IMR-90 (cell line): ENCODE measurements at regions not wholly inside any gene's neighbourhood (a gene's known extent, or its start where the extent isn't known, plus 50 kb on each side); places are given as distances from the start of the nearest gene placed in this dataset.

Source experiments
- ATAC-seq: fragments of 200-7000 bp; cut with Tn5 transposase; 2 replicates; pipeline ENCODE4 v1.9.1; 2020; ENCODE audit warnings: low read depth, mild to moderate bottlenecking, moderate library complexity
- BruUV-seq: library from RNA; stranded (reverse); fragments of 400-500 nt; replicated peaks from 2 replicates; lab custom pipeline; 2021; lab: Mats Ljungman, UMichigan
- CTCF ChIA-PET: fragments of 300-600 bp; formaldehyde crosslinking; extraction: SDS; loops from one replicate; lab custom pipeline; 2021; ENCODE audit warnings: antibody characterized with exemption; lab: Yijun Ruan, JAX
- POLR2A ChIA-PET: fragments of 300-600 bp; sonication (Branson Sonifier 250); formaldehyde crosslinking; loops from one replicate; lab custom pipeline; 2022; ENCODE audit warnings: antibody characterized with exemption; ENCODE audit not compliant: unreplicated experiment; lab: Charles Lee
- DNase-seq: peaks from one replicate; pipeline ENCODE4 v3.0.0; 2013
- H2AFZ ChIP-seq: replicated peaks from 2 replicates; pipeline ENCODE3; 2013; ENCODE audit warnings: low read length, mild to moderate bottlenecking; ENCODE audit not compliant: poor library complexity
- H2AK5ac ChIP-seq: 2 replicates; pipeline ENCODE4 v1.6.1; 2013; ENCODE audit warnings: low read depth, low read length, inconsistent platforms
- H2AK9ac ChIP-seq: replicated peaks from 2 replicates; pipeline ENCODE3; 2013; ENCODE audit warnings: mild to moderate bottlenecking, low read depth, low read length, moderate library complexity; ENCODE audit not compliant: poor library complexity
- H2BK120ac ChIP-seq: 2 replicates; pipeline ENCODE4 v1.6.1; 2013; ENCODE audit warnings: low read depth, low read length, inconsistent platforms
- H2BK15ac ChIP-seq: 3 replicates; pipeline ENCODE4 v1.6.1; 2013; ENCODE audit warnings: low read depth, low read length, inconsistent platforms
- H2BK20ac ChIP-seq: 2 replicates; pipeline ENCODE4 v1.6.1; 2013; ENCODE audit warnings: low read depth, mild to moderate bottlenecking, inconsistent platforms, low read length, moderate library complexity
- H2BK5ac ChIP-seq: 2 replicates; pipeline ENCODE4 v1.6.1; 2013; ENCODE audit warnings: mild to moderate bottlenecking, low read depth, low read length, inconsistent platforms; ENCODE audit not compliant: poor library complexity, severe bottlenecking
- H3K14ac ChIP-seq: replicated peaks from 2 replicates; pipeline ENCODE4 v1.6.1; 2013; ENCODE audit warnings: low read depth, low read length, inconsistent platforms
- H3K18ac ChIP-seq: 2 replicates; pipeline ENCODE4 v1.6.1; 2013; ENCODE audit warnings: low read depth, low read length, control low read depth
- H3K23ac ChIP-seq: 2 replicates; pipeline ENCODE4 v1.6.1; 2013; ENCODE audit warnings: low read depth, low read length, inconsistent platforms
- H3K27ac ChIP-seq: 2 replicates; pipeline ENCODE4 v1.5.1; 2013; ENCODE audit warnings: mild to moderate bottlenecking, control low read depth, low read length; ENCODE audit not compliant: insufficient read depth
- H3K27me3 ChIP-seq: 2 replicates; pipeline ENCODE4 v1.6.1; 2013; ENCODE audit warnings: low read length; ENCODE audit not compliant: control insufficient read depth, insufficient read depth
- H3K36me3 ChIP-seq: 2 replicates; pipeline ENCODE4 v1.6.1; 2013; ENCODE audit warnings: low read length, mixed read lengths; ENCODE audit not compliant: control insufficient read depth, insufficient read depth
- H3K4ac ChIP-seq: 2 replicates; pipeline ENCODE4 v1.6.1; 2013; ENCODE audit warnings: low read depth, low read length, inconsistent platforms
- H3K4me1 ChIP-seq: 2 replicates; pipeline ENCODE4 v1.6.1; 2013; ENCODE audit warnings: low read length, mixed read lengths; ENCODE audit not compliant: control insufficient read depth, insufficient read depth
- H3K4me2 ChIP-seq: 2 replicates; pipeline ENCODE4 v1.6.1; 2013; ENCODE audit warnings: low read depth, mild to moderate bottlenecking, control low read depth, low read length, moderate library complexity
- H3K4me3 ChIP-seq: 2 replicates; pipeline ENCODE4 v1.5.1; 2013; ENCODE audit warnings: low read depth, mild to moderate bottlenecking, control low read depth, low read length, moderate library complexity; ENCODE audit not compliant: insufficient read depth
- H3K56ac ChIP-seq: 2 replicates; pipeline ENCODE4 v1.6.1; 2013; ENCODE audit warnings: low read length, inconsistent platforms; ENCODE audit not compliant: insufficient read depth; ENCODE audit errors: extremely low read depth
- H3K79me1 ChIP-seq, 2 experiments: 2 replicates each; pipeline ENCODE4 v1.6.1; 2013; ENCODE audit warnings: low read length in 2 of 2, inconsistent platforms in 1 of 2, low read depth in 1 of 2
- H3K9ac ChIP-seq: 2 replicates; pipeline ENCODE4 v1.6.1; 2013; ENCODE audit warnings: low read depth, low read length, control low read depth
- H3K9me1 ChIP-seq: 2 replicates; pipeline ENCODE4 v1.6.1; 2013; ENCODE audit warnings: low read length, inconsistent platforms; ENCODE audit not compliant: insufficient read depth
- H3K9me3 ChIP-seq: 2 replicates; pipeline ENCODE4 v1.6.1; 2013; ENCODE audit warnings: low read length; ENCODE audit not compliant: control insufficient read depth, insufficient read depth
- H4K20me1 ChIP-seq: 2 replicates; pipeline ENCODE4 v1.6.1; 2013; ENCODE audit warnings: low read length, inconsistent platforms; ENCODE audit not compliant: insufficient read depth
- H4K5ac ChIP-seq: 2 replicates; pipeline ENCODE4 v1.6.1; 2013; ENCODE audit warnings: mild to moderate bottlenecking, low read depth, low read length, control low read depth
- H4K8ac ChIP-seq, 2 experiments: 2 replicates each; pipeline ENCODE4 v1.6.1; 2013; ENCODE audit warnings: low read depth in 2 of 2, low read length in 2 of 2, control low read depth in 1 of 2, inconsistent platforms in 1 of 2
- H4K91ac ChIP-seq: 2 replicates; pipeline ENCODE4 v1.6.1; 2013; ENCODE audit warnings: low read depth, low read length, inconsistent platforms; ENCODE audit not compliant: insufficient read depth
- FOS ChIP-seq: fragments of 150-350 bp; IDR thresholded peaks from 2 replicates; pipeline ENCODE4 v1.6.1; 2016; ENCODE audit warnings: low read depth, low read length
- MAFK ChIP-seq: IDR thresholded peaks from 2 replicates; pipeline ENCODE4 v1.6.1; 2012; ENCODE audit warnings: low read depth, low read length, improper control_type of control experiment
- MAZ ChIP-seq: IDR thresholded peaks from 2 replicates; pipeline ENCODE4 v1.6.1; 2012; ENCODE audit warnings: low read depth, mild to moderate bottlenecking, low read length, improper control_type of control experiment, moderate library complexity, borderline replicate concordance
- MXI1 ChIP-seq: IDR thresholded peaks from 2 replicates; pipeline ENCODE4 v1.6.1; 2012; ENCODE audit warnings: low read depth, mild to moderate bottlenecking, low read length, moderate library complexity, borderline replicate concordance
- NFE2L2 ChIP-seq: fragments of 150-350 bp; IDR thresholded peaks from 2 replicates; pipeline ENCODE4 v1.6.1; 2016; ENCODE audit warnings: low read depth, mild to moderate bottlenecking, low read length
- POLR2A ChIP-seq: IDR thresholded peaks from 2 replicates; pipeline ENCODE4 v1.6.1; 2012; ENCODE audit warnings: mild to moderate bottlenecking, low read depth, low read length
- RCOR1 ChIP-seq: IDR thresholded peaks from 2 replicates; pipeline ENCODE4 v1.6.1; 2012; ENCODE audit warnings: mild to moderate bottlenecking, low read length, improper control_type of control experiment; ENCODE audit not compliant: insufficient replicate concordance
- WGBS, 2 experiments: methylation state at CpG; one replicate each; pipeline versions ENCODE4 v1.1.5 to v1.1.7; 2013; ENCODE audit warnings: missing lambda C conversion rate in 2 of 2; ENCODE audit not compliant: insufficient read length in 1 of 2; ENCODE audit errors: extremely low coverage in 2 of 2; 5-methylcytosine and 5-hydroxymethylcytosine counted together
- dilution Hi-C: fragments of 300-500 bp; cut with HindIII; formaldehyde crosslinking; loops from one replicate; pipeline ENCODE4 v1.14.3; 2018; ENCODE audit warnings: low sequenced_read_pairs; ENCODE audit not compliant: unreplicated experiment
- in situ Hi-C: fragments of 300-500 bp; cut with MboI; formaldehyde crosslinking; loops from 3 replicates; pipeline ENCODE4 v1.14.3; 2019; ENCODE audit warnings: low sequenced_read_pairs, inconsistent platforms, mixed read lengths
- intact Hi-C: fragments of 100-400 bp; cut with micrococcal nuclease; formaldehyde crosslinking; loops from 2 replicates; pipeline ENCODE4 v1.10.0; 2022
- TF ChIP-seq, protein P1 (sequence below): fragments of 150-350 bp; IDR thresholded peaks from 2 replicates; pipeline ENCODE4 v1.6.1; 2016; ENCODE audit warnings: low read depth, mild to moderate bottlenecking, low read length, moderate library complexity, borderline replicate concordance
- TF ChIP-seq, protein P2 (sequence below): fragments of 150-350 bp; IDR thresholded peaks from 2 replicates; pipeline ENCODE4 v1.6.1; 2017; ENCODE audit warnings: mild to moderate bottlenecking, antibody characterized with exemption, low read length, low read depth
- TF ChIP-seq, protein P3 (sequence below): conservative IDR thresholded peaks from 2 replicates; pipeline ENCODE4 v1.5.1; 2012; ENCODE audit warnings: mild to moderate bottlenecking, low read depth, low read length, improper control_type of control experiment

DNA sequence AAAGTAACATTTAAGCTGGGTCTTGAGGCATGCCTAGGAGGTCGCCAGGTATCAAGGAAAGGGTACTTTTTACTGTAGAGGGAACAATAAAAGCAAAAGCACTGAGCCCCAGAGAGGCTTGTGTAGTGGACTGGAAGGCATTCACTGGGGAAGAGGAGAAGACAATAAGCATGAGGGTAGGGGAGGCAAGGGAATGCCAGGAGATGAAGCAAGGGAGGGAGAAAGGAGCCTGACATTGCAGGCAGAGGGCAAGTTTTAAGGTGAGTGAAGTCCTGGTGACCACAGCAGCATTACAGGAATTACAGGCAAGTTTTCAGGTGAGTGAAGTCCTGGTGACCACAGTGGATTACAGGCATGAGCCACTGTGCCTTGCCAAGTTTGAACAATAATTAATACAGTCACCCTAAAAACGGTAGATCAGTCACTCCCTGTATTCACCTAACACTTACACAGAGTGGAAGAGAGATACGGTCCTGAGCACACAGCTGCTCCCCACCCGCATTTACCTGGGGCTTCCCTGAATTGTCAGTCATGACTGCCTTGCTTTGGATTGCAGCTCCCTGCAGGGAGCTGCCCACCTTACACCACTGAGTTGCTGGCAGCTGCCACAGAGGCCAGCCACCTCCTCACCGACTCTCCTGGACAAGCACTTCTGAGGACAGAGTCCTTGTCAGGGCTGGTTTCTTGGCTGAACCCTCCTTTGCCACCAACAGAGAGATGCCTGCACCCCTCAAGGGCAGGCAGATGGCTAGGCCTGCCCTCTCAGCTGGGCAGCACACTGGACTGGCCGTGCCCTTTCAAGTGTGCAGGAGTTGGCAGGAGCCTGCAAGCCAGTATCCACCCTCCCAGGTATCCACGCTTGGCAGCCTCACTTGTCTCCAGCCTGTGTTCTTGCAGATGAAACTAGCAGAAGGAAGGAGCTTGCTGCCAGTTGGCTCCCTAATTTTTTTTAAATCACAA, 59.0 kb upstream of the KCNK12 start (continued):
- TF ChIP-seq, protein P1, sequence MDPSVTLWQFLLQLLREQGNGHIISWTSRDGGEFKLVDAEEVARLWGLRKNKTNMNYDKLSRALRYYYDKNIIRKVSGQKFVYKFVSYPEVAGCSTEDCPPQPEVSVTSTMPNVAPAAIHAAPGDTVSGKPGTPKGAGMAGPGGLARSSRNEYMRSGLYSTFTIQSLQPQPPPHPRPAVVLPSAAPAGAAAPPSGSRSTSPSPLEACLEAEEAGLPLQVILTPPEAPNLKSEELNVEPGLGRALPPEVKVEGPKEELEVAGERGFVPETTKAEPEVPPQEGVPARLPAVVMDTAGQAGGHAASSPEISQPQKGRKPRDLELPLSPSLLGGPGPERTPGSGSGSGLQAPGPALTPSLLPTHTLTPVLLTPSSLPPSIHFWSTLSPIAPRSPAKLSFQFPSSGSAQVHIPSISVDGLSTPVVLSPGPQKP, result no peak

DNA sequence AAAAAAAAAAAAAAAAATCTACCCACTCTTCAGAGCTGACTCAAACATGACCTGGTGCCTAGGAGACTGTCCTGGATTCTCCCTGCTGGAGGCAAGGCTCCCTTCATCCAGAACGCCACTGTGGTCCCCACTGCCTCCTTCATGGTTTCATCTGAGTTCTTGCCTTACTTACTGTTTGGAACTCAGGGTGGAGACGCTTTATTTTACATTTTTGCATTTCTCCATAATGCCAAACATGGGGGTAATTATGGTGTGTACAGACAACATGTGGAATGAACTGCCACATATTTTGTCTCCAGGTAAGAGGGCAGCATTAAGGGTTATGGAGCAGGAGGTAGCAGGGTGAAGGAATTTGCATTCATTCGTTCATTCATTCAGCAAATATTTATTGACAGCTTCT, 58.1 kb upstream of the KCNK12 start:
- no peak overlapping the region for H2AFZ ChIP-seq
- no peak overlapping the region for H2BK20ac ChIP-seq
- no peaks in the 10 kb centered on the region for H4K20me1 ChIP-seq
- DNase-seq (no peak), ATAC-seq (no peak)
- H3K4me2 ChIP-seq, result no peak overlapping the region
- intact Hi-C loops (no loop called here), in situ Hi-C loops (no loop called here), dilution Hi-C loops (no loop called here)
- no peaks in the 10 kb centered on the region for H3K36me3 ChIP-seq
- no peak overlapping the region for H3K9ac ChIP-seq
- CTCF ChIA-PET, result no interaction called here
- H3K79me1 ChIP-seq, result no peaks in the 10 kb centered on the region
- H3K23ac ChIP-seq, result no peak overlapping the region
- H3K4me3 ChIP-seq, result no peak overlapping the region
- H2BK120ac ChIP-seq, result no peak overlapping the region
- H2BK5ac ChIP-seq, result no peak overlapping the region
- no peak overlapping the region for H2BK15ac ChIP-seq
- H3K14ac ChIP-seq, result no peak overlapping the region
- no peak overlapping the region for H3K56ac ChIP-seq
- WGBS, 2 experiments, result no CpG with 5 or more reads among the region's 3 CpGs
- POLR2A ChIA-PET, result no interaction called here
- no peak overlapping the region for H2AK9ac ChIP-seq
- no peak overlapping the region for H2AK5ac ChIP-seq
- peaks cover 4% of the 10 kb centered on the region for H3K27me3 ChIP-seq
- H4K5ac ChIP-seq, result no peak overlapping the region
- no peak overlapping the region for H4K8ac ChIP-seq
- H3K4me1 ChIP-seq, result peaks cover 7% of the 10 kb centered on the region
- no peaks in the 10 kb centered on the region for H3K9me1 ChIP-seq
- H3K18ac ChIP-seq, result no peak overlapping the region
- TF ChIP-seq MAZ (no peak), FOS (no peak), RCOR1 (no peak), MAFK (no peak), POLR2A (no peak), NFE2L2 (no peak), MXI1 (no peak)
- TF ChIP-seq, protein P2, sequence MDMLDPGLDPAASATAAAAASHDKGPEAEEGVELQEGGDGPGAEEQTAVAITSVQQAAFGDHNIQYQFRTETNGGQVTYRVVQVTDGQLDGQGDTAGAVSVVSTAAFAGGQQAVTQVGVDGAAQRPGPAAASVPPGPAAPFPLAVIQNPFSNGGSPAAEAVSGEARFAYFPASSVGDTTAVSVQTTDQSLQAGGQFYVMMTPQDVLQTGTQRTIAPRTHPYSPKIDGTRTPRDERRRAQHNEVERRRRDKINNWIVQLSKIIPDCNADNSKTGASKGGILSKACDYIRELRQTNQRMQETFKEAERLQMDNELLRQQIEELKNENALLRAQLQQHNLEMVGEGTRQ, result no peak
- TF ChIP-seq, protein P3, sequence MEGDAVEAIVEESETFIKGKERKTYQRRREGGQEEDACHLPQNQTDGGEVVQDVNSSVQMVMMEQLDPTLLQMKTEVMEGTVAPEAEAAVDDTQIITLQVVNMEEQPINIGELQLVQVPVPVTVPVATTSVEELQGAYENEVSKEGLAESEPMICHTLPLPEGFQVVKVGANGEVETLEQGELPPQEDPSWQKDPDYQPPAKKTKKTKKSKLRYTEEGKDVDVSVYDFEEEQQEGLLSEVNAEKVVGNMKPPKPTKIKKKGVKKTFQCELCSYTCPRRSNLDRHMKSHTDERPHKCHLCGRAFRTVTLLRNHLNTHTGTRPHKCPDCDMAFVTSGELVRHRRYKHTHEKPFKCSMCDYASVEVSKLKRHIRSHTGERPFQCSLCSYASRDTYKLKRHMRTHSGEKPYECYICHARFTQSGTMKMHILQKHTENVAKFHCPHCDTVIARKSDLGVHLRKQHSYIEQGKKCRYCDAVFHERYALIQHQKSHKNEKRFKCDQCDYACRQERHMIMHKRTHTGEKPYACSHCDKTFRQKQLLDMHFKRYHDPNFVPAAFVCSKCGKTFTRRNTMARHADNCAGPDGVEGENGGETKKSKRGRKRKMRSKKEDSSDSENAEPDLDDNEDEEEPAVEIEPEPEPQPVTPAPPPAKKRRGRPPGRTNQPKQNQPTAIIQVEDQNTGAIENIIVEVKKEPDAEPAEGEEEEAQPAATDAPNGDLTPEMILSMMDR, result no peak
- H4K91ac ChIP-seq, result no peak overlapping the region
- BruUV-seq, result no TSS peak
- no peak overlapping the region for H3K4ac ChIP-seq
- no peak overlapping the region for H3K27ac ChIP-seq
- H3K9me3 ChIP-seq, result no peaks in the 10 kb centered on the region
